Activated T-helper 17 cell treated with anti-CD3 and anti-CD28 coated beads, Interleukin-2, amount 50 U/mL, for 72 hours (primary cell): ENCODE measurements at regions not wholly inside any gene's neighbourhood (a gene's known extent, or its start where the extent isn't known, plus 50 kb on each side); places are given as distances from the start of the nearest gene placed in this dataset.

Experiments used
- ATAC-seq: fragments of 150-1000 bp; cut with Tn5 transposase; replicated peaks from 2 replicates; pipeline ENCODE4 v1.10.0; 2021; ENCODE audit warnings: mild to moderate bottlenecking, moderate library complexity
- H3K27ac Mint-ChIP-seq: one replicate; pipeline ENCODE4 v1.8.0; 2022; ENCODE audit warnings: mixed read lengths
- H3K27me3 Mint-ChIP-seq: one replicate; pipeline ENCODE4 v1.8.0; 2022; ENCODE audit warnings: mixed read lengths
- H3K36me3 Mint-ChIP-seq: one replicate; pipeline ENCODE4 v1.8.0; 2022; ENCODE audit warnings: low read depth, mild to moderate bottlenecking, mixed read lengths
- H3K4me1 Mint-ChIP-seq: one replicate; pipeline ENCODE4 v1.8.0; 2022; ENCODE audit warnings: mixed read lengths
- H3K4me3 Mint-ChIP-seq: one replicate; pipeline ENCODE4 v1.8.0; 2022; ENCODE audit warnings: mild to moderate bottlenecking, mixed read lengths
- H3K9me3 Mint-ChIP-seq: one replicate; pipeline ENCODE4 v1.8.0; 2022; ENCODE audit warnings: mixed read lengths

GRCh38 chr4:32042486-32043247 is 1322.5 kb downstream of the PCDH7 start:
- H3K36me3 Mint-ChIP-seq, result no peaks in the 10 kb centered on the region
- H3K4me3 Mint-ChIP-seq, result no peak overlapping the region
- no peaks in the 10 kb centered on the region for H3K4me1 Mint-ChIP-seq
- ATAC-seq, result no peak
- H3K9me3 Mint-ChIP-seq, result peaks cover 5% of the 10 kb centered on the region
- H3K27ac Mint-ChIP-seq, result no peak overlapping the region
- H3K27me3 Mint-ChIP-seq, result no peaks in the 10 kb centered on the region

GRCh38 chr4:32043248-32043633 is 1323.1 kb downstream of the PCDH7 start:
- peaks cover 5% of the 10 kb centered on the region for H3K9me3 Mint-ChIP-seq
- H3K36me3 Mint-ChIP-seq, result no peaks in the 10 kb centered on the region
- H3K4me1 Mint-ChIP-seq, result no peaks in the 10 kb centered on the region
- H3K27ac Mint-ChIP-seq, result no peak overlapping the region
- H3K4me3 Mint-ChIP-seq, result no peak overlapping the region
- ATAC-seq, result no peak
- no peaks in the 10 kb centered on the region for H3K27me3 Mint-ChIP-seq

GRCh38 chr4:32061916-32062315 is 1341.7 kb downstream of the PCDH7 start:
- H3K36me3 Mint-ChIP-seq, result no peaks in the 10 kb centered on the region
- H3K4me1 Mint-ChIP-seq, result no peaks in the 10 kb centered on the region
- peaks cover 11% of the 10 kb centered on the region for H3K9me3 Mint-ChIP-seq
- H3K4me3 Mint-ChIP-seq, result no peak overlapping the region
- ATAC-seq, result no peak
- H3K27me3 Mint-ChIP-seq, result no peaks in the 10 kb centered on the region
- H3K27ac Mint-ChIP-seq, result no peak overlapping the region

- H3K27ac Mint-ChIP-seq, result no peak overlapping the region
- H3K4me3 Mint-ChIP-seq, result no peak overlapping the region
- H3K27me3 Mint-ChIP-seq, result no peaks in the 10 kb centered on the region
- H3K4me1 Mint-ChIP-seq, result no peaks in the 10 kb centered on the region
- ATAC-seq, result no peak
- H3K9me3 Mint-ChIP-seq, result peaks cover 18% of the 10 kb centered on the region
- no peaks in the 10 kb centered on the region for H3K36me3 Mint-ChIP-seq
These were observed 1353.4 kb downstream of the PCDH7 start for GRCh38 chr4:32073542-32073941.

GRCh38 chr4:32087211-32087610 is 1367.0 kb downstream of the PCDH7 start:
- Mint-ChIP-seq H3K27ac (no peak overlapping the region), H3K4me3 (no peak overlapping the region), H3K36me3 (no peaks in the 10 kb centered on the region), H3K27me3 (no peaks in the 10 kb centered on the region), H3K4me1 (no peaks in the 10 kb centered on the region), H3K9me3 (peaks cover 9% of the 10 kb centered on the region)
- ATAC-seq, result no peak

GRCh38 chr4:32094987-32095386 is 1374.8 kb downstream of the PCDH7 start:
- Mint-ChIP-seq H3K36me3 (no peaks in the 10 kb centered on the region), H3K27me3 (no peaks in the 10 kb centered on the region), H3K9me3 (peaks cover 3% of the 10 kb centered on the region), H3K4me3 (no peak overlapping the region), H3K4me1 (no peaks in the 10 kb centered on the region), H3K27ac (no peak overlapping the region)
- ATAC-seq, result no peak

- no peak for ATAC-seq
These were observed 1382.7 kb downstream of the PCDH7 start for GRCh38 chr4:32102896-32103295.

GRCh38 chr4:32106767-32107166 is 1386.6 kb downstream of the PCDH7 start:
- ATAC-seq, result no peak
- no peak overlapping the region for H3K27ac Mint-ChIP-seq
- H3K27me3 Mint-ChIP-seq, result no peaks in the 10 kb centered on the region
- peaks cover 23% of the 10 kb centered on the region for H3K9me3 Mint-ChIP-seq
- no peaks in the 10 kb centered on the region for H3K36me3 Mint-ChIP-seq
- no peaks in the 10 kb centered on the region for H3K4me1 Mint-ChIP-seq
- no peak overlapping the region for H3K4me3 Mint-ChIP-seq

More at GRCh38 chr4:32102896-32103295, 1382.7 kb downstream of the PCDH7 start:
- Mint-ChIP-seq H3K27ac (no peak overlapping the region), H3K27me3 (no peaks in the 10 kb centered on the region), H3K4me1 (no peaks in the 10 kb centered on the region), H3K9me3 (peaks cover 20% of the 10 kb centered on the region), H3K36me3 (no peaks in the 10 kb centered on the region), H3K4me3 (no peak overlapping the region)

- Mint-ChIP-seq H3K27ac (no peak overlapping the region), H3K4me1 (no peaks in the 10 kb centered on the region), H3K9me3 (peaks cover 3% of the 10 kb centered on the region), H3K36me3 (no peaks in the 10 kb centered on the region), H3K27me3 (no peaks in the 10 kb centered on the region), H3K4me3 (no peak overlapping the region)
- ATAC-seq, result no peak
These were observed 1392.7 kb downstream of the PCDH7 start for GRCh38 chr4:32112891-32113290.

- Mint-ChIP-seq H3K36me3 (no peaks in the 10 kb centered on the region), H3K27ac (no peak overlapping the region), H3K27me3 (no peaks in the 10 kb centered on the region), H3K4me3 (no peak overlapping the region), H3K9me3 (no peaks in the 10 kb centered on the region), H3K4me1 (no peaks in the 10 kb centered on the region)
- no peak for ATAC-seq
These were observed 1397.5 kb downstream of the PCDH7 start for GRCh38 chr4:32117693-32118092.

- Mint-ChIP-seq H3K36me3 (no peaks in the 10 kb centered on the region), H3K27me3 (no peaks in the 10 kb centered on the region), H3K27ac (no peak overlapping the region), H3K9me3 (no peaks in the 10 kb centered on the region), H3K4me1 (no peaks in the 10 kb centered on the region), H3K4me3 (no peak overlapping the region)
- ATAC-seq, result no peak
These were observed 1399.7 kb downstream of the PCDH7 start for GRCh38 chr4:32119907-32120306.

GRCh38 chr4:32128549-32128948 is 1408.4 kb downstream of the PCDH7 start:
- Mint-ChIP-seq H3K4me3 (no peak overlapping the region), H3K9me3 (peaks cover 9% of the 10 kb centered on the region), H3K27ac (no peak overlapping the region), H3K36me3 (no peaks in the 10 kb centered on the region), H3K27me3 (no peaks in the 10 kb centered on the region), H3K4me1 (no peaks in the 10 kb centered on the region)
- ATAC-seq, result no peak

GRCh38 chr4:32129967-32130366 is 1409.8 kb downstream of the PCDH7 start:
- no peaks in the 10 kb centered on the region for H3K27me3 Mint-ChIP-seq
- no peak overlapping the region for H3K27ac Mint-ChIP-seq
- no peak for ATAC-seq
- no peak overlapping the region for H3K4me3 Mint-ChIP-seq
- H3K4me1 Mint-ChIP-seq, result no peaks in the 10 kb centered on the region
- peaks cover 13% of the 10 kb centered on the region for H3K9me3 Mint-ChIP-seq
- H3K36me3 Mint-ChIP-seq, result no peaks in the 10 kb centered on the region

GRCh38 chr4:32133141-32133540 is 1413.0 kb downstream of the PCDH7 start:
- H3K4me1 Mint-ChIP-seq, result no peaks in the 10 kb centered on the region
- H3K27me3 Mint-ChIP-seq, result no peaks in the 10 kb centered on the region
- no peak overlapping the region for H3K27ac Mint-ChIP-seq
- ATAC-seq, result no peak
- H3K9me3 Mint-ChIP-seq, result peaks cover 9% of the 10 kb centered on the region
- no peaks in the 10 kb centered on the region for H3K36me3 Mint-ChIP-seq
- no peak overlapping the region for H3K4me3 Mint-ChIP-seq

- no peaks in the 10 kb centered on the region for H3K27me3 Mint-ChIP-seq
- no peak overlapping the region for H3K27ac Mint-ChIP-seq
- H3K36me3 Mint-ChIP-seq, result no peaks in the 10 kb centered on the region
- ATAC-seq, result no peak
- H3K4me3 Mint-ChIP-seq, result no peak overlapping the region
- no peaks in the 10 kb centered on the region for H3K4me1 Mint-ChIP-seq
- H3K9me3 Mint-ChIP-seq, result peaks cover 9% of the 10 kb centered on the region
These were observed 1413.6 kb downstream of the PCDH7 start for GRCh38 chr4:32133734-32134133.

- H3K4me1 Mint-ChIP-seq, result no peaks in the 10 kb centered on the region
- H3K27ac Mint-ChIP-seq, result no peak overlapping the region
- no peaks in the 10 kb centered on the region for H3K36me3 Mint-ChIP-seq
- no peak for ATAC-seq
- H3K4me3 Mint-ChIP-seq, result no peak overlapping the region
- H3K27me3 Mint-ChIP-seq, result no peaks in the 10 kb centered on the region
- H3K9me3 Mint-ChIP-seq, result peaks cover 9% of the 10 kb centered on the region
These were observed 1415.5 kb downstream of the PCDH7 start for GRCh38 chr4:32135642-32136041.
